ENCODE measurements at regions not wholly inside any gene's neighbourhood (a gene's known extent, or its start where the extent isn't known, plus 50 kb on each side); places are given as distances from the start of the nearest gene placed in this dataset.
A peak's percentile ranks its signal among the peaks of the same experiment; 100 is the strongest.
"Not testable (repeated sequence)": the region's sequence is repeated elsewhere in the genome, so short reads cannot be mapped to it uniquely, and the experiment has no call there.

GRCh38 chr17:33695431-33695830 is 402.3 kb upstream of the ASIC2 start:
- DNase-seq (ENCODE audit: low read depth), result no peak

DNA sequence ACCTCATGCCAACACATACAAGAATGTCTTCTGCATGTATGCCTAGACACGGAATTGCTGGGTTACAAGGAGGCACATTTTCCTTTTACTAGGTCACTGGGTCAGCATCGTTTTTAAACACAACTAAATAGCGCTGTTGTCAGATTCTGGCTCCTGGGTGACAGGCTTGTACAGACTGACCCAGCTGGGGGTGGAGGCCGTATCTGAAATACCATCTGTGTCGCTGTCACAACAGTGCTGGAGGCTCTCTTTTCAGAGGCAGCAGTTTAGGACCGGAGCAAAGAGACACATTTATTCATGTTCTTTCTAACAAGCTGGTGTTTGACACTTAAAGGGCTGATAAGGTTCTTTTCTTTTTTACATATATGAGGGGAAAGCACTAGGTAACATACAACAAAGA is 403.0 kb upstream of the ASIC2 start:
- DNase-seq (ENCODE audit: low read depth), result no peak

GRCh38 chr17:33697557-33697956 is 404.5 kb upstream of the ASIC2 start:
- no peak for DNase-seq (ENCODE audit: low read depth)

GRCh38 chr17:33701910-33702309 is 408.8 kb upstream of the ASIC2 start:
- DNase-seq (ENCODE audit: low read depth), result no peak

DNA sequence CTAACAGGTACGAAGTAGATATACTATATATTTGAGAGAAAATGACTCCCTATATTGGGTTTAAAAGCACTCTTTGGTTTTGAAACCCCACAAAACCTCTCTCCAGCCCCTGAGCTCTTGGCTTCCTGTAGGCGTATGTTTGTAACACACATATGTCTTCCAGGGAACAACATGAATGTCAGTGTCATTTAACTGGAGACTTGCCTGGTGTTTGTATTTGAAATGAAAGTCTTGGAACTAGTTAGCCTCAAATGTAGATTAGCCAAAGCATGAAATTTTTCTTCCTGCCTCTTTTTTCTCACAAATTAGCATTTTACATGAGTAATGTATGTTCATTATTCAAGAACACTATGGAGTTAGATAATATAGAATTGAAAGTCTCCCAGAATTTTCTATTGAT is 411.8 kb upstream of the ASIC2 start:
- no peak for DNase-seq (ENCODE audit: low read depth)

DNA sequence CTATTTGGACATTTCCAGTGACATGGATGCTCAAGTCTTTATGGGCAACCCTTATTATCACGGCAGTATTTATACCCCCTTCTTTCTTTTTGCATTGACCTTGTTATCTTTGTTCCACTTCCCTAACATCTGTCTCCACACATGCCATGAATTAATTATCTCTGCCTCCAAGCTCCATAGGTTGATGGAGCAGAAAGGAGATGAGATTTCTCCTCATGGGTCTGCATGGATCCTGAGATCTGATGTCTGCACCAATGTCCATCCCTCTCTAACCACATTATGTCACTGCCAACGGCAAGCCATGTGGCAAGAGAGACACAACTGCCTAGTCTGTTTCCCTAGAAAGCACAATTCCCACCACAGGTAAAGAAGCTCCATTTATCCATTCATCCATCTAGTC is 416.8 kb upstream of the ASIC2 start:
- no peak for DNase-seq (ENCODE audit: low read depth)

DNA sequence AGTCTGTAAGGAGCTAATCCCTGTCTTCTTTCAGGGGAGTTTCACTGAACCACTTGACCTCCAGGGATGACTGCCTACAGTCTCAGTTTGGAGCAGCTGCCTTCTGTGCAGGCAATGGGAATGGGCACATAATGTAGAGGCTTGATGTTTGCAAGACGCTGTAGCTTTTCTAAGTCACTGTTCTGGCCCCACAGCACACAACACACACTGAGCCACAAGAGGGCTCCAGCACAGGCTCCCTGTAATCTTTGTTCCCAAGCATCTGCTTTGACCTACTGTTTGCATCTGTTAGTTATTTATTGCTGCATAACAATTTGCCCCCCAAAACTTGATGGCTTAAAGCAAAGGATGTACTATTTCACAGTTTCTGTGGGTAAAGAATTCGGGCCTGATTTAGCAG is 419.0 kb upstream of the ASIC2 start:
- no peak for DNase-seq (ENCODE audit: low read depth)

- DNase-seq (ENCODE audit: low read depth), result no peak
These were observed 423.9 kb upstream of the ASIC2 start for GRCh38 chr17:33716957-33717356.

DNA sequence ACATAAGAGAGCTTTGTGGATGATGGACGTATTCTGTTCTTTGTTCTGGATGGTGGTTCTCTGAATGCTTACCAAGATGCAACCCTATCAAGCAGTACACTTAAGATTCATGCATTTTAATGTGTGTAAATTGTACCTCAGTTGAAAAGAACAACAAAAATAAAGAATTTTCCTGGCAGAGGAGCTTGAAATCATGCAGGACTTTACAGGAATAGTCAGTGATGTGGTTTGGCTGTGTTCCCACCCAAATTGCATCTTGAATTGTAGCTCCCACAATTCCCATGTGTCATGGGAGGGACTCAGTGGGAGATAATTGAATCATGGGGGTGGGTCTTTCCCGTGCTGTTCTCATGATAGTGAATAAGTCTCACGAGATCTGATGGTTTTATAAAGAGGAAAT is 430.6 kb upstream of the ASIC2 start:
- not testable (repeated sequence) for DNase-seq (ENCODE audit: low read depth)

DNA sequence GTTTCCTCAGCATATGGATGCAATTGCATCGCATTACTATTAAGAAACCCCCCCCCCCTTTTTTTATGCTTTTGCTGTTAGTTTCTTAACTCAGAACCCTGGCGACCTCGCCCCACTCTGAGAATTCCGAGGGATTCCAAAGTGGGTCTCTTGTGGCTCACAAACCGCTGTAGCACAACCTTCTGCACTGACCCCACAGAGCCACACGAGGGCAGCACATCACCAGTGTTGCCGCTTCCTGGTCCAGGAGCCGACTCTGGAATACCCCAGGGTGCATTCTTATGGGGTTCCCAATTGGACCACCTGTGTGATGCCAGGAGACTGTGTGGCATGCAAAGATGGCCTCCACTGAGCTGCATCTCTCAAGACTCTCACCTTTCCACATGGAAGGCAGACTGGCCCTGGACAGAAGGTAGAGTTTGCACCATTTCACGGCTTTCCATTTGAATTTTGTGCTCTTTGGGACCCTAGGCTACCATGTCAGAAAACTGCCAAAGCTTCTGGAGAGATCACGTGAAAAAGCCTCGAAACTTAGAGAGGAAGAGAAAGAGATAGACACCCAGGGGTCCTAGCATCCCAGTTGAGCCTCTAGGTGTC is 432.7 kb upstream of the ASIC2 start:
- DNase-seq (ENCODE audit: low read depth), result no peak

DNA sequence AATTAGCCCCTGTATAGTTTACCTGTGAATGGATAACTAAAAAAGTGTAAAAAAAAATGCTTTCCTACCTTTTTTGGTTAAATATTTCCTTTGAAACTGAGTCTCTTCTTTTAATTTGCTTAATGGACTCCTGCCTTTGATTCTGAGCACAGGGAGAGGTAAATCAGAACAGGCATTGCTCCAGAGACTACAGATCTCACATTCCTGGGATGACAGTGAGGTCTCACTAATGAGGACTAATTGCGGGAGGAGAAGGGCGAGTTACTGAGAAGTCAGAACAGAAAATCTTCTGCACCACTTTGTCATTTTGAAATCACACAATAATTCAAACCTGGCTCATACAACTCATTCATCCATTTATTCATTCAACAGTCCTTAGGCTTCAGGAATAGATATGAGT is 437.0 kb upstream of the ASIC2 start:
- no peak for DNase-seq (ENCODE audit: low read depth)

GRCh38 chr17:33732116-33732515 is 439.0 kb upstream of the ASIC2 start:
- no peak for DNase-seq (ENCODE audit: low read depth)

DNA sequence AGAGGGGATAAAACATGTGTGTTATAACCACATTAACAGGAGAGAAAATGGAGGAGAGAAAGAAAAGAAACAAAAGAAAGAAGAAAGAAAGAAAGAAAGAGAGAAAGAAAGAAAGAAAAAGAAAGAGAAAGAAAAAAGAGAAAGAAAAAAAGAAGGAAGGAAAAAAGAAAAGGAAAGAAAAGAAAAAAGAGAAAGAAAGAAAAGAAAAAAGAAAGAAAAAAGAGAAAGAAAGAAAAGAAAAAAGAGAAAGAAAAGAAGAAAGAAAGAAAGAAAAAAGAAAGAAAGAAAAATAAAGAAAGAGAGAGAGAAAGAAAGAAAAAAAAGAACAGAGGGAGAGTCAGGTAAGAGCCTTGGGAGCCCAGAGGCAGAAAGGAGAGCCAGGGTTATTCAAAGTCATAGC is 446.6 kb upstream of the ASIC2 start:
- DNase-seq (ENCODE audit: low read depth), result no peak

DNA sequence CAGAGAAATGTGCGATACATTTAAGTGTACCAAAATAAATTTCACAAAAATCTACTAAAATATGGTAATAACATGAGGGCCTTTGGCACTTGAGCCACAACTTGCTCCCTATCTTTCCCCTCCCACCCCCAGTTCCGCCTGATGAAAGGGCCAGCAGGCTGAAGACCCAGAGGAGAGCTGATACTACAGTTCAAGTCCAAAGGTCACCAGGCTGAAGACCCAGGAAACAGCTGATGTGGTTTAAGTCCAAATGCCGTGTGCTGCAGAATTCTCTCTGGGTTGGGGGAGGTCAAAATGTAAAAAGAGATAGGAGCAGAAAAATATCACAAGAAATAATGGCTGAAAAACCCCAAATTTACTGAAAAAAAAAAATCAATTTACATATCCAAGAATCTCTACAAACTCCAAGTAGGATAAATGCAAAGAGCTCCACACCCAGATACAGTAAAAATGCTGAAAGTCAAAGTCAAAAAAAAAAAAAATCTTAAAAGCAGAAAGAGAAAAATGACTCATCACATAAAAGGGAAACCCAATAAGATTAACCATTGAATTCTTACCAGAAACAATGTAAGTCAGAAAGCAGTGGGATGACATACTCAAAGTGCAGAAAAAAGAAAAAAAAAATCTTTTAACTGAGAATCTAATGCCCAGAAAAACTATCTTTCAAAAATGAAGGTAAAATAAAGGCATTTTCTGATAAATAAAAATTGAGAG is 452.1 kb upstream of the ASIC2 start:
- no peak for DNase-seq (ENCODE audit: low read depth)

- DNase-seq (ENCODE audit: low read depth), result no peak
These were observed 456.1 kb upstream of the ASIC2 start for GRCh38 chr17:33749171-33749570.

GRCh38 chr17:33750943-33751701 is 458.0 kb upstream of the ASIC2 start:
- peak; percentile 52 for DNase-seq (ENCODE audit: low read depth)

- DNase-seq (ENCODE audit: low read depth), result no peak
These were observed 458.6 kb upstream of the ASIC2 start for GRCh38 chr17:33751702-33752065.

GRCh38 chr17:33753452-33753851 is 460.4 kb upstream of the ASIC2 start:
- no peak for DNase-seq (ENCODE audit: low read depth)

DNA sequence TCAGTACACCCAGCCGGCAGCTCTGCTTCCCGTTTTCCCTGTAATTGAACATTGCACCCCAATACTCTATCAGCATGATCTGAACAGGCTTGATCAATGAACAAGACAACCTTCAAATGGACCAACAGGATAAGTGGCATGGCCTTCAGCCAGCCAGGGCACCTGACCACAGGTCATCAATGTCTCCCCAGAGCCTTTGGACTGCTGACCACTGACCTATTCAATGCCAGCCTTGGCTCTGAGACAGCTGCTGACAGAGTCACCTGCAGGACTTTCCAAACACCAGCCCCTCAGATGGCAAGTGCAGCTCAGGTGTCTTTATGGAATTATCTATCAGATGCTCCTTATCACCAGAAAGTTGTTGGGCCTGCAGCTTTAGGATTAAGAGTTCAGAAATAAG is 462.9 kb upstream of the ASIC2 start:
- no peak for DNase-seq (ENCODE audit: low read depth)

DNA sequence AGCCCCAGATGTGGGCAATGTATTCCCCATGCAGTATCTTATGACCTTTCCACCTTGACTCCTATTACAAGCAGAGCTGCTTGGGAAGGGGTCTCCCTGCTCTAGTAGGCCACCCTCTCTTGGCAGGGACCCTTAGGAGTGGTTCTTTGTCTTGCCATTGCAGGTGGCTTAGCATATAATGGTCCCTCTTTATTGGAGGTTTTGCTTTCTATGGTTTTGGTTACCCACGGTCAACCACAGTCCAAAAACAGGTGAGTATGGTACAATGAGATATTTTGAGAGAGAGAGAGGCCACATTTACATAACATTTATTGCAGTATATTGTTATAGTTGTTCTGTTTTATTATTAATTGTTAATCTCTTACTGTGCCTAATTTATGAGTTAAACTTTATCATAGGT is 472.8 kb upstream of the ASIC2 start:
- no peak for DNase-seq (ENCODE audit: low read depth)

GRCh38 chr17:33766721-33767120 is 473.6 kb upstream of the ASIC2 start:
- DNase-seq (ENCODE audit: low read depth), result no peak

- no peak for DNase-seq (ENCODE audit: low read depth)
These were observed 476.0 kb upstream of the ASIC2 start for GRCh38 chr17:33769066-33769465.

- no peak for DNase-seq (ENCODE audit: low read depth)
These were observed 478.8 kb upstream of the CCL2 start for GRCh38 chr17:33776304-33776703.
